ENCODE measurements at regions not wholly inside any gene's neighbourhood (a gene's known extent, or its start where the extent isn't known, plus 50 kb on each side); places are given as distances from the start of the nearest gene placed in this dataset.
"Not testable (repeated sequence)": the region's sequence is repeated elsewhere in the genome, so short reads cannot be mapped to it uniquely, and the experiment has no call there.

DNA sequence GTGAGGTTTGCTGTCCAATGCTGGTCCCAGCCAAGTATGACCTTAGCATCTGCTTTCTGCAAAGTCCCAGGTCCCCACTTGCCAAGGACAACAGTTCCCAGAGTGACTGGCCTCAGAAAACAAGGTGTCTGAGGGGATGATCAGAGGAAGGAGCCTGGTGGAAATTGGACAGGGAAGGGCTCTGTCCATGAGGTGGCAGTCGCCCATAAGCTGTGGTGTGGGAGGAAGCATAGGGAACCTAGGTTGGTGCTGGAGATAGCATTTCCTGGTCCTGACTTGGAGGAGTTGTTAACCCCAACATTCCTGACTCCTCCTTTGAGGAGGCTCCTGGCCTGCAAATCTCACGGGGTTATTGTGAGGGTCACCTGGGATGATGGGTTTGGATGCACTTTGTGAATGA, 77.8 kb downstream of the LIMS4 start:
- H3K36me3 ChIP-seq, H3K4me1 ChIP-seq, H3K27me3 ChIP-seq, H3K27ac ChIP-seq, DNase-seq, H3K4me3 ChIP-seq, H3K9me3 ChIP-seq: not testable (repeated sequence)

GRCh38 chr2:110392366-110392765, 80.2 kb downstream of the LIMS4 start:
- H3K4me3 ChIP-seq, H3K4me1 ChIP-seq, H3K27ac ChIP-seq, H3K27me3 ChIP-seq, DNase-seq, H3K36me3 ChIP-seq, H3K9me3 ChIP-seq: not testable (repeated sequence)

DNA sequence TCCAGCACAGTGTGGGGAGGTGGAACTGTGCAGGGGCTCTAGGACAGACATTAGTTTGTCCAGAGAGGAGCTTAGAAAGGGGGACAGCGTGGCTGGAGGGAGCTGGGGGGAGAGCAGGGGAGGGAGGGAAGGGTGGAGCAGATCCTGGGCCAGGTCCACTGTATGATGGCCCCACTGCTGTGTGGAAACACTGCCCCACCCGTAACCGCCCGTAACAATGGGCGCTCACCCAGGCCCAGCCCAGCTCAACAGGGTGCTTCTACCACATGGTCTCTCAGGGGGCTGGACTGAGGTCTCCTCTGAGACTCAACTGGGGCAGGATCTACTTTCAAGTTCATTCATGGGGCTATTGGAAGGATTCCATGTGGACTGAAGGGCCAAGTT, 81.6 kb downstream of the LIMS4 start:
- H3K36me3 ChIP-seq, H3K4me3 ChIP-seq, H3K27me3 ChIP-seq, H3K9me3 ChIP-seq, DNase-seq, H3K27ac ChIP-seq, H3K4me1 ChIP-seq: not testable (repeated sequence)

GRCh38 chr2:110390351-110391034, 82.1 kb downstream of the LIMS4 start:
- not testable (repeated sequence) for DNase-seq, H3K4me1 ChIP-seq, H3K4me3 ChIP-seq, H3K27ac ChIP-seq, H3K36me3 ChIP-seq, H3K9me3 ChIP-seq, H3K27me3 ChIP-seq

GRCh38 chr2:110387044-110387443, 85.6 kb downstream of the LIMS4 start:
- H3K36me3 ChIP-seq, H3K27ac ChIP-seq, DNase-seq, H3K4me3 ChIP-seq, H3K9me3 ChIP-seq, H3K4me1 ChIP-seq, H3K27me3 ChIP-seq: not testable (repeated sequence)

DNA sequence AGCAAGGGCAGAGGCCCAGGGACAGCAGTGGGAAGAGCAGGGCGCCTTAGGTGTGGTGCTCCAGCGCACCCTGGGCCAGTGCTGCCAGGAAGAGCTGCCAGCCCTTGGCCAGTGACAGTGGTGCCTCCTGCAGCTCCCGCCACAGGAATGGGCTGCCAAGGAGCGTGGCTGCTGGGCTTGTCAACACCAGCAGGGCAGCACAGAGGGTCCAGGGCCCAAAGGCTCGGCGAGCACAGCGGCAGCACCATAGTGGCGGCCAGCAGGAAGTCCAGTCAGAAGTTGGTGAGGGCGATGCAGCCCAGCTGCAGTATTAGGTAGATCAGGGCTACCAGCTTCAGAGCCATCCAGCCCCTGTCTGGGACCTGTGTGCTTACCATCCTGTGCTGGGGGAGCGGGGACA, 86.1 kb downstream of the LIMS4 start:
- H3K36me3 ChIP-seq, H3K4me1 ChIP-seq, H3K27me3 ChIP-seq, H3K4me3 ChIP-seq, H3K27ac ChIP-seq, DNase-seq, H3K9me3 ChIP-seq: not testable (repeated sequence)

DNA sequence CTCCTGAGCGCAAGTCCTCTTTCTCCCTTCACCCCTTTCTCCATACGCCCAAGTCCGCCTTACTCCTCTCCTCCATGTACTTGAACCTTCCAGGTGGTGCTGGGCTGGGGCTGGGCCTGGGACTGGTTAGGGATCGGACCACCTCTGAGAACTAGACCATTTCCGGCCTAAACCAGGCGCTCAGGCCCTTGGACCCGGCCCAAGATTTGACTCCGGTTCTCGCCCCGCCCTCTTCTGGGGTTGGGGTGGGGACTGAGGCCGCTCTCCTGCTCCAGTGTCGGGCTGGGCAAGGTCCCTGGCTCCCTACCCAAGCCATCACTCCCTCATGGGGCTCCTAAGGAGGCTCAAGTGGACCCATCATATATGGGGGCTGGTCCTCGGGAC, 87.9 kb downstream of the LIMS4 start:
- not testable (repeated sequence) for DNase-seq, H3K36me3 ChIP-seq, H3K4me1 ChIP-seq

DNA sequence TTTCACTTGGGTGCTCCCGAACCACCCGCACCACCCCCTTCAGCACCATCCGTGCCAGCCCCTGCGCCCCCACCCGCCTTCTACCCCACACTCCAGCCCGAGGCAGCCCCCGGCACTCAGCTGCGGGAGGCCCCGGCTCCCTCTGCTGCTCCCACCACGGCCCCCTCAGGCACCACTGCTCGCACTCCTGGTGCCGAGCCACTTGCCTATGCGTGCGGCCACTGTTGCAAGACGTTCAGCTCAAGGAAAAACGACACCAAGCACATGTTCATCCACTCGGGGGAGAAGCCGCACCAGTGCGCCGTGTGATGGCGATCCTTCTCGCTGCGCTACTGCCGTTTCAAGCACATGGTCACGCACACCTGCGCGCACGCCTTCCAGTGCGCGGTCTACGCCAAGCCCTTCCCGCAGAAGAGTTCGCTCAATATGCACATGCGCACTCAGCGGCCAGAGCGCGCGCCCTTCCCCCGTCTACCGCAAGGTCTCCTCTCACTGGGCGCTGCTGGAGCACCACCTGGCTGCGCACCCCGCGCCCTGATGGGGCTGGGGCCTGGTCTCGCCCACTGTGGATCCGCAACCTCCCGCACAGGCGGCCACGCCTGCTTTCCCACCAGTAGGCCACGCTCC, 88.4 kb downstream of the LIMS4 start:
- H3K36me3 ChIP-seq, H3K4me1 ChIP-seq, H3K27me3 ChIP-seq, H3K4me3 ChIP-seq, H3K9me3 ChIP-seq, DNase-seq, H3K27ac ChIP-seq: not testable (repeated sequence)

More for the DNA sequence above, 87.9 kb downstream of the LIMS4 start:
- not testable (repeated sequence) for H3K4me3 ChIP-seq, H3K27ac ChIP-seq, H3K9me3 ChIP-seq, H3K27me3 ChIP-seq

DNA sequence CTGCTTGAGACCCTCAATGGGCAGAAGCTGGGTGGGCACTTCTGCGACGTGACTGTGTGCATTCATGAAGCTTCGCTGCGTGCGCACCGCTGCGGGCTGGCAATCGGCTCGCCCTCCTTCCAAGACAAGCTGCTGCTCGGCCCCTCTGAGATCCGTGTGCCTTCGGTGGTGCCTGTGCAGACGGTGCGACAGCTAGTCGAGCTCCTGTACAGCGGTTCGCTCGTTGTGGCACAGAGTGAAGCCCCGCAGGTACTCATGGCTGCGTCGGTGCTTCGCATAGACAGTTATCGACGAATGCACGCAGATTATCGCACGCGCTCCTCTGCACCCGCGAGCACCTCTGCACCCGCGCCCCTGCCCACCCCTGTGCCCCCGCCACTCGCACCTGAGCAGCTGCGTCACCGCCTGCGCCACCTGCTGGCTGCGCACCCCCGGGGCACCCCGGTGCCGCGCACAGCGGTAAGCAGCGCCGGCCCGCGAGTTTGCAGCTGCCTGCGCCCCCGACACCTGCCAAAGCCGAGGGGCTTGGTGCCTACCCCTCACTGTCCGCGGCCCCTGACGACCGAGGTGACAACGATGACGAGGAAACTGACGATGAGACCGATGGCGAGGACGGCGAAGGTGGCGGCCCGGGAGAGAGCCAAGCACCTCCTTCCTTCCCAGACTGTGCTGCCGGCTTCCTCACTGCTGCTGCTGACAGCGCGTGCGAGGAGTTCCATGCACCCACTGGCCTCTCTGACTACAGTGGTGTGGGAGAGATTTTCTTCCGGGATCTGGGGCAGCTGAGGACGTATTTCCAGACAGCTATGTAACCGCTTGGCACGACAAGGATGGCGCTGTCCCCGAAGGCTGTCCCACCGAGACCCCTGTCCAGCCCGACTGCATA, 89.2 kb downstream of the LIMS4 start:
- not testable (repeated sequence) for H3K27ac ChIP-seq, H3K36me3 ChIP-seq, H3K9me3 ChIP-seq, DNase-seq, H3K4me3 ChIP-seq, H3K27me3 ChIP-seq, H3K4me1 ChIP-seq

DNA sequence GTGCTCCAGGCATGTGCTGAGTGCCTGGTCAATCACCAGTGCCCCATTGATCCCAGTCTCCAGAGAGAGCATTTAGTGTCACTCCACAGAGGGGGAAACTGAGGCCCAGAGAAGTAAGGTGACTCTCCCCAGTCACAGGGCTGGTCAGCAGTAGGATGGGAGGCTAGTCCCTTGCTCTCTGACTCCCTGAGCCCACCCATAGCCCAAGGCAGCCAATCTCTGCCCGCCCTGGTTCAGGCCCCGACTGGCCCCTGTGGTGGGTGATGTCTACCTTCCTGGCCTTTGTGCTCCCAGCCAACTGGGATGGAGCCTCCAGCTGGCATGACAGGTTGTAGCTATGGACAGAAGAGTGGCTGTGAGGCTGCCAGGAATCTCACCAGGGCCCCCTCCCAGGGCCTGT, 99.1 kb downstream of the LIMS4 start:
- DNase-seq, H3K36me3 ChIP-seq, H3K27me3 ChIP-seq, H3K27ac ChIP-seq, H3K4me1 ChIP-seq, H3K4me3 ChIP-seq, H3K9me3 ChIP-seq: not testable (repeated sequence)

GRCh38 chr2:110371633-110372032, 101.0 kb downstream of the LIMS4 start:
- H3K9me3 ChIP-seq, H3K27me3 ChIP-seq, H3K4me1 ChIP-seq, H3K4me3 ChIP-seq, H3K27ac ChIP-seq, DNase-seq, H3K36me3 ChIP-seq: not testable (repeated sequence)

GRCh38 chr2:110357616-110358015, 115.0 kb downstream of the LIMS4 start:
- not testable (repeated sequence) for H3K27me3 ChIP-seq, H3K27ac ChIP-seq, H3K9me3 ChIP-seq, H3K36me3 ChIP-seq, H3K4me3 ChIP-seq, DNase-seq, H3K4me1 ChIP-seq

DNA sequence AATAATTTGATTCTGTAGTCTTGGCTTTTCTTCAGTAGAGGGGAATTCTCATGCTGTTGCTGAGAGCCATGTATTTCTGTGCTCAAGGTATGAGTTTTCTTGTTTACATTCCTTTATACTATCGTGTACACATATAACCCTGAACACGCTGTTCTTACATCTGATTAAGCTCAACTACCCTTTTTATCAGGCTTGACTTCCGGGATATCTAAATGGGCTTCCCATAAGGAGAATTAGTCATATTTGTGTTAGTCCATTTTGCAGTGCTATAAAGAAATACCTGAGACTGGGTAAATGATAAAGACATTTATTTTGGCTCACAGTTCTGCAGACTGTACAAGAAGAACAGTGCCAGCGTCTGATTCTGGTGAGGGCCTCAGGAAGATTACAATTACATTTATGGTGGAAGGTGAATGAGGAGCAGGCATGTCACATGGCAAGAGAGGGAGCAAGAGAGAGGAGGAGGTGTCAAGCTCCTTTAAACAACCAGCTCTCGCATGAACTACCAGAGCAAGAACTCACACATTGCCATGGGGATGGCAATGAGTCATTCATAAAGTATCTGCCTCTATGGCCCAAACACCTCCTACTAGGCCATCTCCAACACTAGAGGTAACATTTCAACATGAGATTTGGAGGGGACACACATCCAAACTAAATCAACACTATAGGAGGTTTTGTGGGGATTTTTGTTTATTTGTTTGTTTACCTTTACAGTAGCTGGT, 118.2 kb downstream of the LIMS4 start:
- not testable (repeated sequence) for H3K9me3 ChIP-seq, H3K27ac ChIP-seq, H3K36me3 ChIP-seq, DNase-seq, H3K4me3 ChIP-seq, H3K4me1 ChIP-seq, H3K27me3 ChIP-seq

DNA sequence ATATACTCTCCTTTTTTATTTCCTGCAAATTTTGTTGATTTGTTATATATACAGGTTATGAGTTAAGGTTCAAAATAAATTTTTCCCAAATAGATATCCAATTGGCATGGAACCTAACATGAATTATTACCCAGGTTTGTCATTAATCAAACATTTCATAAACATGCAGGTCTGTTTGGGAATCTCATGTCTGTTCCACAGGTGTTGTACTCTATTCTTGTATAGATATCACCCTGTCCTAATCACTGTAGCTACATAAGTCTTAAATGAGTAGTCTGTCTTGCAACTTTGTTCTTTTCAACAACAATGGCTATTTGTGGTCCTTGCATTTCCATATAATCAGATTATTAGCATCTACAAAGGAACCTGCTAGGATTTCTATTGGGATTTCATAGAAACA, 121.9 kb downstream of the LIMS4 start:
- not testable (repeated sequence) for DNase-seq, H3K36me3 ChIP-seq, H3K4me1 ChIP-seq, H3K27me3 ChIP-seq, H3K9me3 ChIP-seq, H3K27ac ChIP-seq, H3K4me3 ChIP-seq

- DNase-seq: peak in 1 of 3 donors; percentile 29
- not testable (repeated sequence) for H3K9me3 ChIP-seq, H3K4me3 ChIP-seq, H3K4me1 ChIP-seq, H3K27ac ChIP-seq, H3K36me3 ChIP-seq, H3K27me3 ChIP-seq
Measured at GRCh38 chr2:110348902-110349301, 123.7 kb downstream of the LIMS4 start.

Data from Peyer's patch (tissue), 4 donors.